ENCODE measurements at regions not wholly inside any gene's neighbourhood (a gene's known extent, or its start where the extent isn't known, plus 50 kb on each side); places are given as distances from the start of the nearest gene placed in this dataset.

- no peak for TF ChIP-seq POLR2AphosphoS5 (IDR thresholded peaks at IDR 0.05)
- TF ChIP-seq CTCF (IDR thresholded peaks at IDR 0.05; ENCODE audit: poor library complexity, severe bottlenecking), result no peak
Observed at GRCh38 chr14:76273346-76273745, 102.6 kb upstream of the ESRRB start.
